Lower leg skin (tissue), 4 donors: ENCODE measurements at regions not wholly inside any gene's neighbourhood (a gene's known extent, or its start where the extent isn't known, plus 50 kb on each side); places are given as distances from the start of the nearest gene placed in this dataset.

ENCODE experiments used
- DNase-seq, 2 donors: peaks; one replicate each; pipeline ENCODE4 v3.0.0-alpha.2; 2019; ENCODE audit warnings: low spot score in 2 of 2
- H3K4me3 ChIP-seq: fragments of 200-600 bp; sonication (generic); 2 replicates; pipeline ENCODE4 v1.5.1; 2017; ENCODE audit warnings: mild to moderate bottlenecking, low read depth; ENCODE audit not compliant: poor library complexity, severe bottlenecking
- CTCF ChIP-seq, 3 donors: fragments of 450-650 bp; IDR thresholded peaks; one replicate each; pipeline ENCODE4 v1.5.1; 2016; ENCODE audit warnings: antibody characterized with exemption in 3 of 3, mild to moderate bottlenecking in 3 of 3, moderate library complexity in 2 of 3
- POLR2A ChIP-seq, 2 donors: fragments of 450-650 bp; IDR thresholded peaks; one replicate each; pipeline ENCODE4 v1.6.1; 2016 to 2017; ENCODE audit warnings: antibody characterized with exemption in 2 of 2, mild to moderate bottlenecking in 1 of 2, moderate library complexity in 1 of 2
- WGBS, 2 donors: methylation state at CpG; one replicate each; pipeline ENCODE4 v1.1.5; 2018; 5-methylcytosine and 5-hydroxymethylcytosine counted together
- intact Hi-C: fragments of 100-400 bp; cut with DNase I; formaldehyde crosslinking; loops from one replicate; pipeline ENCODE4 v1.15.0; 2023; ENCODE audit warnings: low total_unique reads

GRCh38 chr11:42709216-42709615, 602.6 kb upstream of the API5 start:
- intact Hi-C loops = no loop called here
- 94 to 96% methylated on average over 1 of the region's 1 CpG for WGBS, 2 donors
- no peak for TF ChIP-seq POLR2A (IDR thresholded peaks at IDR 0.05)
- no peak for TF ChIP-seq CTCF (IDR thresholded peaks at IDR 0.05)
- DNase-seq = no peak
- no peak overlapping the region for H3K4me3 ChIP-seq

GRCh38 chr11:42713279-42713678, 598.5 kb upstream of the API5 start:
- intact Hi-C loops = no loop called here
- WGBS, 2 donors = 42 to 50% methylated on average over 1 of the region's 1 CpG

GRCh38 chr11:42713753-42714152, 598.0 kb upstream of the API5 start:
- 0 to 45% methylated on average over 1 of the region's 1 CpG for WGBS, 2 donors
- TF ChIP-seq CTCF (IDR thresholded peaks at IDR 0.05) (no peak), POLR2A (IDR thresholded peaks at IDR 0.05) (no peak)
- DNase-seq = no peak
- H3K4me3 ChIP-seq = no peak overlapping the region
- intact Hi-C loops = no loop called here

More at GRCh38 chr11:42713279-42713678, 598.5 kb upstream of the API5 start:
- no peak for TF ChIP-seq CTCF (IDR thresholded peaks at IDR 0.05)
- no peak for TF ChIP-seq POLR2A (IDR thresholded peaks at IDR 0.05)
- DNase-seq = no peak
- H3K4me3 ChIP-seq = no peak overlapping the region

GRCh38 chr11:42720716-42721563, 590.9 kb upstream of the API5 start:
- 40 to 56% methylated on average over 3 of the region's 3 CpGs for WGBS, 2 donors
- no peak for DNase-seq
- intact Hi-C loops = no loop called here
- TF ChIP-seq POLR2A (IDR thresholded peaks at IDR 0.05) (no peak), CTCF (IDR thresholded peaks at IDR 0.05) (no peak)
- H3K4me3 ChIP-seq = no peak overlapping the region

GRCh38 chr11:42727879-42728278, 583.9 kb upstream of the API5 start:
- intact Hi-C loops = no loop called here
- no peak for DNase-seq
- no peak for TF ChIP-seq POLR2A (IDR thresholded peaks at IDR 0.05)
- TF ChIP-seq CTCF (IDR thresholded peaks at IDR 0.05) = no peak
- no peak overlapping the region for H3K4me3 ChIP-seq
- 48 to 61% methylated on average over 1 of the region's 1 CpG for WGBS, 2 donors

GRCh38 chr11:42762348-42762747, 549.4 kb upstream of the API5 start:
- no peak overlapping the region for H3K4me3 ChIP-seq
- intact Hi-C loops = no loop called here
- 83 to 92% methylated on average over 1 of the region's 1 CpG for WGBS, 2 donors
- no peak for DNase-seq
- TF ChIP-seq CTCF (IDR thresholded peaks at IDR 0.05) = no peak
- TF ChIP-seq POLR2A (IDR thresholded peaks at IDR 0.05) = no peak
